K562 (cell line): ENCODE measurements at regions not wholly inside any gene's neighbourhood (a gene's known extent, or its start where the extent isn't known, plus 50 kb on each side); places are given as distances from the start of the nearest gene placed in this dataset.

Source experiments
- ATAC-seq: fragments of 200-7000 bp; cut with Tn5 transposase; 3 replicates; pipeline ENCODE4 v1.9.1; 2020; ENCODE audit warnings: moderate library complexity
- BruUV-seq: library from RNA; stranded (reverse); fragments of 400-500 nt; replicated peaks from 2 replicates; lab custom pipeline; 2021; lab: Mats Ljungman, UMichigan
- CTCF ChIA-PET: fragments of 300-600 bp; formaldehyde crosslinking; extraction: SDS; loops from one replicate; lab custom pipeline; 2021; ENCODE audit warnings: low intra/inter-chr PET ratio; lab: Yijun Ruan, JAX
- POLR2A ChIA-PET: fragments of 300-600, 350-650 bp; sonication (Branson Sonifier 250); formaldehyde crosslinking; extraction: SDS; loops from one replicate; lab custom pipeline; 2021; ENCODE audit warnings: antibody characterized with exemption, inconsistent platforms; lab: Yijun Ruan, JAX
- DNase-seq, 4 experiments: peaks; one replicate each; pipeline versions ENCODE4 v3.0.0 to v3.0.0-alpha.2; 2011 to 2018; ENCODE audit warnings: low spot score in 3 of 4, mixed read lengths in 3 of 4; ENCODE audit errors: extremely low read depth in 1 of 4
- FAIRE-seq: peaks from 2 replicates; lab custom pipeline; 2011; peaks lifted over from hg19 to GRCh38; lab: Jason Lieb, UNC
- H2AFZ ChIP-seq: 2 replicates; pipeline ENCODE4 v1.6.0; 2011; ENCODE audit warnings: low read depth, low read length, control low read depth, inconsistent platforms
- H3K27ac ChIP-seq: fragments of 200-600 bp; 3 replicates; pipeline ENCODE4 v1.8.0; 2011; ENCODE audit warnings: low read depth, mild to moderate bottlenecking, control low read depth, inconsistent platforms, low read length, moderate library complexity, mixed read lengths; ENCODE audit errors: extremely low read depth
- H3K27me3 ChIP-seq, 2 experiments: fragments of 300-600 bp in 1 of 2; 2 replicates in 1 of 2; 3 replicates in 1 of 2; pipeline versions ENCODE4 v1.6.0 to v1.8.0; 2011; ENCODE audit warnings: inconsistent platforms in 2 of 2, low read length in 2 of 2, mild to moderate bottlenecking in 1 of 2, mixed read lengths in 1 of 2, moderate library complexity in 1 of 2; ENCODE audit not compliant: control insufficient read depth in 2 of 2, insufficient read depth in 2 of 2
- H3K36me3 ChIP-seq: fragments of 300-600 bp; 3 replicates; pipeline ENCODE4 v1.8.0; 2011; ENCODE audit warnings: mild to moderate bottlenecking, low read length, inconsistent platforms; ENCODE audit not compliant: control insufficient read depth, insufficient read depth
- H3K4me1 ChIP-seq, 2 experiments: fragments of 200-600 bp in 1 of 2; replicated peaks in 1 of 2; 2 replicates in 1 of 2; 3 replicates in 1 of 2; pipeline versions ENCODE4 v1.5.1 to v1.8.0; 2011; ENCODE audit warnings: inconsistent platforms in 2 of 2, low read length in 2 of 2, mild to moderate bottlenecking in 1 of 2, mixed read lengths in 1 of 2, moderate library complexity in 1 of 2; ENCODE audit not compliant: control insufficient read depth in 2 of 2, insufficient read depth in 2 of 2
- H3K4me2 ChIP-seq: 2 replicates; pipeline ENCODE4 v1.6.1; 2011; ENCODE audit warnings: low read length, control low read depth, inconsistent platforms, mixed read lengths; ENCODE audit not compliant: insufficient read depth
- H3K4me3 ChIP-seq: fragments of 200-600 bp; sonication (generic), shearing (Covaris generic); 2 replicates; pipeline ENCODE4 v1.5.1; 2016; ENCODE audit warnings: control low read depth, inconsistent platforms
- H3K79me2 ChIP-seq: fragments of 200-600 bp; 3 replicates; pipeline ENCODE4 v1.8.0; 2011; ENCODE audit warnings: low read length, inconsistent platforms; ENCODE audit not compliant: control insufficient read depth, insufficient read depth
- H3K9ac ChIP-seq, 2 experiments: 2 replicates each; pipeline versions ENCODE4 v1.6.0 to v1.6.1; 2011; ENCODE audit warnings: low read depth in 2 of 2, low read length in 2 of 2, control low read depth in 1 of 2, inconsistent platforms in 1 of 2, mild to moderate bottlenecking in 1 of 2, mixed read lengths in 1 of 2; ENCODE audit not compliant: insufficient read depth in 1 of 2
- H3K9me1 ChIP-seq: one replicate; pipeline ENCODE4 v1.6.0; 2011; ENCODE audit warnings: inconsistent platforms, mild to moderate bottlenecking, low read length, moderate library complexity; ENCODE audit not compliant: control insufficient read depth, insufficient read depth
- H3K9me3 ChIP-seq: replicated peaks from 2 replicates; pipeline ENCODE4 v1.5.1; 2011; ENCODE audit warnings: low read depth, low read length, inconsistent platforms; ENCODE audit not compliant: control insufficient read depth, insufficient read depth
- H4K20me1 ChIP-seq: replicated peaks from 2 replicates; pipeline ENCODE4 v1.6.1; 2011; ENCODE audit warnings: low read length, inconsistent platforms, mixed read lengths; ENCODE audit not compliant: control insufficient read depth, insufficient read depth
- CBX1 ChIP-seq: sonication (generic); IDR thresholded peaks from 2 replicates; pipeline ENCODE4 v1.6.1; 2016; ENCODE audit warnings: antibody characterized with exemption, low read depth, mild to moderate bottlenecking
- CCNT2 ChIP-seq: IDR thresholded peaks from 2 replicates; pipeline ENCODE4 v1.6.1; 2011; ENCODE audit warnings: borderline replicate concordance, low read depth, mild to moderate bottlenecking, moderate library complexity, mixed read lengths, low read length; ENCODE audit not compliant: insufficient read length; ENCODE audit errors: extremely low read depth
- HMGN3 ChIP-seq: IDR thresholded peaks from 2 replicates; pipeline ENCODE4 v1.6.1; 2011; ENCODE audit warnings: borderline replicate concordance, low read depth, mild to moderate bottlenecking, mixed read lengths, low read length; ENCODE audit not compliant: insufficient read length; ENCODE audit errors: extremely low read depth
- HSF4 ChIP-seq: fragments of 250-450 bp; sonication (Bioruptor Pico); IDR thresholded peaks from 2 replicates; pipeline ENCODE4 v2.1.2; 2022; ENCODE audit warnings: mild to moderate bottlenecking, moderate library complexity, borderline replicate concordance
- KLF6 ChIP-seq: fragments of 250-450 bp; sonication (Bioruptor Pico); IDR thresholded peaks from 2 replicates; pipeline ENCODE4 v1.4.0; 2020; ENCODE audit warnings: mild to moderate bottlenecking, moderate library complexity, borderline replicate concordance
- MED1 ChIP-seq: sonication (generic); formaldehyde crosslinking; IDR thresholded peaks from 2 replicates; pipeline ENCODE4 v1.8.1; 2023; ENCODE audit warnings: missing genetic modification reagents, borderline replicate concordance
- NFATC3 ChIP-seq: fragments of 450-650 bp; IDR thresholded peaks from 2 replicates; pipeline ENCODE4 v1.6.1; 2017; ENCODE audit warnings: mild to moderate bottlenecking
- POLR2AphosphoS2 ChIP-seq: IDR thresholded peaks from 2 replicates; pipeline ENCODE4 v1.6.1; 2012; ENCODE audit warnings: low read length, improper control_type of control experiment
- SIN3A ChIP-seq, 2 experiments: fragments of 150-350 bp in 1 of 2; IDR thresholded peaks; 2 replicates each; pipeline ENCODE4 v1.6.1; 2011 to 2016; ENCODE audit warnings: borderline replicate concordance in 2 of 2, low read depth in 2 of 2, low read length in 2 of 2, mild to moderate bottlenecking in 2 of 2, moderate library complexity in 2 of 2; ENCODE audit not compliant: control insufficient read depth in 1 of 2
- TOE1 ChIP-seq, 2 experiments: fragments of 450-650 bp in 1 of 2; sonication (generic) in 1 of 2; formaldehyde crosslinking in 1 of 2; IDR thresholded peaks; 2 replicates each; pipeline versions ENCODE4 v1.7.1 to v1.8.0; 2016 to 2022; ENCODE audit warnings: borderline replicate concordance in 2 of 2, mild to moderate bottlenecking in 2 of 2, antibody characterized with exemption in 1 of 2, inconsistent platforms in 1 of 2, low read depth in 1 of 2, missing genetic modification reagents in 1 of 2, moderate library complexity in 1 of 2
- ZNF551 ChIP-seq: fragments of 250-450 bp; sonication (Bioruptor Pico); IDR thresholded peaks from 2 replicates; pipeline ENCODE4 v1.5.0; 2021; ENCODE audit warnings: mild to moderate bottlenecking, moderate library complexity
- ZNF57 ChIP-seq: fragments of 450-650 bp; formaldehyde crosslinking; IDR thresholded peaks from 2 replicates; pipeline ENCODE4 v1.4.0; 2020; ENCODE audit warnings: mild to moderate bottlenecking, moderate library complexity
- WGBS: fragments of 100-300 bp; shearing (Covaris generic); methylation state at CpG from one replicate; pipeline ENCODE4 v1.1.6; 2016; ENCODE audit warnings: low coverage, mixed read lengths; ENCODE audit not compliant: insufficient coverage; ENCODE audit errors: missing lambda C conversion rate; 5-methylcytosine and 5-hydroxymethylcytosine counted together
- in situ Hi-C: fragments of 300-500 bp; cut with MboI; formaldehyde crosslinking; loops from 4 replicates; pipeline ENCODE4 v1.15.0; 2018; ENCODE audit warnings: inconsistent platforms, mixed read lengths
- intact Hi-C: fragments of 100-400 bp; cut with micrococcal nuclease; formaldehyde crosslinking; loops from 2 replicates; pipeline ENCODE4 v1.14.2; 2022

DNA sequence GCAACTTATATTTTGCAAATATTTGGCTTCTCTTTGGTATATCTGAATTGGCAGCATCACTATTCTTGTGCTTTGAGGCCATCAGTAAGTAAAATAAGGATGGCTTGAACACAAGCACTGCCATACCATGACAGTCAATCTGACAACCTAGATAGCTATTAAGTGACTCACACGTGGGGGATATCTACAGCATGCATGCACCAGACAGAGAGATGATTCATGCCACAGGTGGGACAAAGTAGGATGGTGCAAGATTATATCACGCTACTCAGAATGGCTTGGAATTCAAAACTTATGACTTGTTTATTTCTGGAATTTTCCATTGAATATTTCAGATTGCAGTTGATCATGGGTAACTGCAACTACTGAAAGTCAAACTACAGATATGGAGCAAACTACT, 675.6 kb upstream of the MDGA2 start:
- ChIA-PET CTCF (no interaction called here), POLR2A (no interaction called here)
- H3K9ac ChIP-seq: no peak overlapping the region
- FAIRE-seq: no peak
- H3K9me3 ChIP-seq: no peaks in the 10 kb centered on the region; the same call in 1 of the 2 replicates
- no peak for ATAC-seq
- no peaks in the 10 kb centered on the region for H3K4me1 ChIP-seq
- H3K79me2 ChIP-seq: no peaks in the 10 kb centered on the region
- no peak overlapping the region for H3K27ac ChIP-seq
- H3K4me3 ChIP-seq: no peak overlapping the region
- H3K27me3 ChIP-seq: no peaks in the 10 kb centered on the region
- H3K4me2 ChIP-seq: no peak overlapping the region
- H3K36me3 ChIP-seq: no peaks in the 10 kb centered on the region
- in situ Hi-C loops: no loop called here
- intact Hi-C loops: no loop called here
- H4K20me1 ChIP-seq: no peaks in the 10 kb centered on the region
- no peaks in the 10 kb centered on the region for H3K9me1 ChIP-seq
- no TSS peak for BruUV-seq
- 0% methylated on average over 2 of the region's 2 CpGs for WGBS
- TF ChIP-seq HMGN3: no peak
- TF ChIP-seq TOE1 (IDR thresholded peaks at IDR 0.05; ENCODE audit: borderline replicate concordance): no peak
- TF ChIP-seq TOE1 (CRISPR knock-in tag; IDR thresholded peaks at IDR 0.05; ENCODE audit: borderline replicate concordance, low read depth): no peak
- TF ChIP-seq KLF6 (CRISPR knock-in tag): no peak
- no peak for TF ChIP-seq CBX1
- no peak for TF ChIP-seq MED1 (CRISPR knock-in tag)
- no peak for TF ChIP-seq NFATC3
- TF ChIP-seq CCNT2: no peak
- TF ChIP-seq ZNF551: no peak
- no peak for TF ChIP-seq SIN3A (IDR thresholded peaks at IDR 0.05; ENCODE audit: borderline replicate concordance in 2 of 2, control insufficient read depth in 1 of 2, low read depth in 2 of 2, low read length in 2 of 2)
- no peak for TF ChIP-seq ZNF57 (CRISPR knock-in tag)
- no peak for TF ChIP-seq HSF4
- no peak for TF ChIP-seq POLR2AphosphoS2
- H2AFZ ChIP-seq: no peak overlapping the region
- DNase-seq: no peak
